ENCODE measurements at regions not wholly inside any gene's neighbourhood (a gene's known extent, or its start where the extent isn't known, plus 50 kb on each side); places are given as distances from the start of the nearest gene placed in this dataset.
"Not testable (repeated sequence)": the region's sequence is repeated elsewhere in the genome, so short reads cannot be mapped to it uniquely, and the experiment has no call there.

GRCh38 chr7:35900651-35901050 lies 99.8 kb downstream of the SEPTIN7 start:
- no peaks in the 10 kb centered on the region for H3K4me1 ChIP-seq
- ATAC-seq (no peak), DNase-seq (no peak)
- TF ChIP-seq CTCF (IDR thresholded peaks at IDR 0.05) = no peak
- intact Hi-C loops (cut with DNase I) = no loop called here
- peaks cover 0 to 61% of the 10 kb centered on the region in 2 donors for H3K36me3 ChIP-seq
- no peak overlapping the region for H3K27ac ChIP-seq
- no peak overlapping the region for H3K4me3 ChIP-seq
- H3K9me3 ChIP-seq = no peaks in the 10 kb centered on the region
- no peaks in the 10 kb centered on the region for H3K27me3 ChIP-seq

- no peak overlapping the region for H3K27ac ChIP-seq
- H3K27me3 ChIP-seq = no peaks in the 10 kb centered on the region
- intact Hi-C loops (cut with DNase I) = loop anchor here in 1 of 2 donors (5.0 kb wide), 1 partner anchor 193 kb away; no protein-coding TSS in a partner anchor
- no peaks in the 10 kb centered on the region for H3K4me1 ChIP-seq
- no peak for DNase-seq
- ATAC-seq = no peak
- peaks cover 0 to 40% of the 10 kb centered on the region in 2 donors for H3K36me3 ChIP-seq
- no peak for TF ChIP-seq CTCF (IDR thresholded peaks at IDR 0.05)
- no peaks in the 10 kb centered on the region for H3K9me3 ChIP-seq
- no peak overlapping the region for H3K4me3 ChIP-seq
These were observed 104.7 kb downstream of the SEPTIN7 start for GRCh38 chr7:35905555-35905954.

GRCh38 chr7:35906191-35906908 lies 105.5 kb downstream of the SEPTIN7 start:
- Histone ChIP-seq H3K36me3 (peaks cover 0 to 35% of the 10 kb centered on the region in 2 donors), H3K9me3 (no peaks in the 10 kb centered on the region), H3K27ac (no peak overlapping the region), H3K27me3 (no peaks in the 10 kb centered on the region), H3K4me3 (no peak overlapping the region), H3K4me1 (no peaks in the 10 kb centered on the region)
- intact Hi-C loops (cut with DNase I) = loop anchor here in 1 of 2 donors (5.0 kb wide), 1 partner anchor 194 kb away; no protein-coding TSS in a partner anchor
- ATAC-seq (peak; percentile 98), DNase-seq (peak in 2 of 4 donors; percentile 78 to 83)
- TF ChIP-seq CTCF (IDR thresholded peaks at IDR 0.05) = peak; percentile 84 to 85

GRCh38 chr7:35908331-35909216 lies 107.7 kb downstream of the SEPTIN7 start:
- no peaks in the 10 kb centered on the region for H3K9me3 ChIP-seq
- H3K27ac ChIP-seq = no peak overlapping the region
- DNase-seq (no peak), ATAC-seq (no peak)
- no peak overlapping the region for H3K4me3 ChIP-seq
- intact Hi-C loops (cut with DNase I) = loop anchor here in 1 of 2 donors (5.0 kb wide), 1 partner anchor 196 kb away; no protein-coding TSS in a partner anchor
- no peaks in the 10 kb centered on the region for H3K4me1 ChIP-seq
- no peaks in the 10 kb centered on the region for H3K27me3 ChIP-seq
- no peak for TF ChIP-seq CTCF (IDR thresholded peaks at IDR 0.05)
- H3K36me3 ChIP-seq = peaks cover 0 to 25% of the 10 kb centered on the region in 2 donors

GRCh38 chr7:35909870-35910357 lies 109.1 kb downstream of the SEPTIN7 start:
- Histone ChIP-seq H3K4me3 (no peak overlapping the region), H3K36me3 (peaks cover 0 to 12% of the 10 kb centered on the region in 2 donors), H3K27ac (no peak overlapping the region), H3K4me1 (no peaks in the 10 kb centered on the region), H3K9me3 (no peaks in the 10 kb centered on the region), H3K27me3 (no peaks in the 10 kb centered on the region)
- no peak for TF ChIP-seq CTCF (IDR thresholded peaks at IDR 0.05)
- intact Hi-C loops (cut with DNase I) = loop anchor here in 1 of 2 donors (5.0 kb wide), 1 partner anchor 198 kb away; no protein-coding TSS in a partner anchor
- ATAC-seq (no peak), DNase-seq (no peak)

GRCh38 chr7:35910621-35911020 lies 109.8 kb downstream of the SEPTIN7 start:
- H3K4me3 ChIP-seq; ATAC-seq; H3K36me3 ChIP-seq; H3K9me3 ChIP-seq; H3K27ac ChIP-seq; H3K4me1 ChIP-seq; intact Hi-C loops (cut with DNase I); DNase-seq; H3K27me3 ChIP-seq: not testable (repeated sequence)

GRCh38 chr7:35913350-35913749 lies 112.5 kb downstream of the SEPTIN7 start:
- H3K27me3 ChIP-seq; H3K9me3 ChIP-seq; intact Hi-C loops (cut with DNase I); H3K4me3 ChIP-seq; H3K4me1 ChIP-seq; H3K36me3 ChIP-seq; ATAC-seq; DNase-seq; H3K27ac ChIP-seq: not testable (repeated sequence)

Data from left lung (tissue), 4 donors.